ENCODE measurements at regions not wholly inside any gene's neighbourhood (a gene's known extent, or its start where the extent isn't known, plus 50 kb on each side); places are given as distances from the start of the nearest gene placed in this dataset.

- DNase-seq (ENCODE audit: low read depth in 2 of 2), result no peak
Measured at GRCh38 chr11:29959488-29959887, 57.3 kb downstream of the KCNA4 start.

GRCh38 chr11:29957431-29957830, 59.4 kb downstream of the KCNA4 start:
- DNase-seq (ENCODE audit: low read depth in 2 of 2), result no peak

GRCh38 chr11:29956076-29956556, 60.7 kb downstream of the KCNA4 start:
- no peak for DNase-seq (ENCODE audit: low read depth in 2 of 2)

- DNase-seq (ENCODE audit: low read depth in 2 of 2), result no peak
Measured at GRCh38 chr11:29943347-29943746, 73.5 kb downstream of the KCNA4 start.

GRCh38 chr11:29937526-29937925, 79.3 kb downstream of the KCNA4 start:
- no peak for DNase-seq (ENCODE audit: low read depth in 2 of 2)

- no peak for DNase-seq (ENCODE audit: low read depth in 2 of 2)
Measured at GRCh38 chr11:29934115-29934638, 82.7 kb downstream of the KCNA4 start.

- DNase-seq (ENCODE audit: low read depth in 2 of 2), result no peak
Measured at GRCh38 chr11:29916040-29916439, 100.8 kb downstream of the KCNA4 start.

GRCh38 chr11:29914203-29914930, 102.5 kb downstream of the KCNA4 start:
- DNase-seq (ENCODE audit: low read depth in 2 of 2), result no peak

GRCh38 chr11:29913352-29913751, 103.5 kb downstream of the KCNA4 start:
- DNase-seq (ENCODE audit: low read depth in 2 of 2), result no peak

- no peak for DNase-seq (ENCODE audit: low read depth in 2 of 2)
Measured at GRCh38 chr11:29900382-29900781, 116.4 kb downstream of the KCNA4 start.

GRCh38 chr11:29879560-29879959, 137.3 kb downstream of the KCNA4 start:
- no peak for DNase-seq (ENCODE audit: low read depth in 2 of 2)

- DNase-seq (ENCODE audit: low read depth in 2 of 2), result no peak
Measured at GRCh38 chr11:29876192-29876591, 140.6 kb downstream of the KCNA4 start.

- DNase-seq (ENCODE audit: low read depth in 2 of 2), result no peak
Measured at GRCh38 chr11:29847219-29847618, 169.6 kb downstream of the KCNA4 start.

GRCh38 chr11:29844701-29845379, 172.0 kb downstream of the KCNA4 start:
- no peak for DNase-seq (ENCODE audit: low read depth in 2 of 2)

GRCh38 chr11:29844031-29844430, 172.8 kb downstream of the KCNA4 start:
- DNase-seq (ENCODE audit: low read depth in 2 of 2), result no peak

- no peak for DNase-seq (ENCODE audit: low read depth in 2 of 2)
Measured at GRCh38 chr11:29842061-29842460, 174.8 kb downstream of the KCNA4 start.

- DNase-seq (ENCODE audit: low read depth in 2 of 2), result no peak
Measured at GRCh38 chr11:29826878-29827277, 190.0 kb downstream of the KCNA4 start.

GRCh38 chr11:29816359-29816758, 200.5 kb downstream of the KCNA4 start:
- DNase-seq (ENCODE audit: low read depth in 2 of 2), result no peak

GRCh38 chr11:29809121-29809520, 207.7 kb downstream of the KCNA4 start:
- DNase-seq (ENCODE audit: low read depth in 2 of 2), result no peak

- DNase-seq (ENCODE audit: low read depth in 2 of 2), result no peak
Measured at GRCh38 chr11:29802522-29802921, 214.3 kb downstream of the KCNA4 start.

- DNase-seq (ENCODE audit: low read depth in 2 of 2), result no peak
Measured at GRCh38 chr11:29801561-29801960, 215.3 kb downstream of the KCNA4 start.

GRCh38 chr11:29786092-29786491, 230.7 kb downstream of the KCNA4 start:
- no peak for DNase-seq (ENCODE audit: low read depth in 2 of 2)

GRCh38 chr11:29783506-29783905, 233.3 kb downstream of the KCNA4 start:
- no peak for DNase-seq (ENCODE audit: low read depth in 2 of 2)

All from stimulated activated CD4-positive, alpha-beta T cell treated with anti-CD3 and anti-CD28 coated beads, Interleukin-12 subunit alpha, Interleukin-12 subunit beta, amount 100 ng/mL, for 24 hours (primary cell).